Coronary artery (tissue), 2 donors: ENCODE measurements at regions not wholly inside any gene's neighbourhood (a gene's known extent, or its start where the extent isn't known, plus 50 kb on each side); places are given as distances from the start of the nearest gene placed in this dataset.

ENCODE experiments used
- DNase-seq: peaks from one replicate; pipeline ENCODE4 v3.0.0-alpha.2; 2017; ENCODE audit warnings: low spot score
- H3K27ac ChIP-seq, 2 donors: fragments of 200-600 bp; sonication (generic); one replicate each; pipeline ENCODE4 v1.5.1; 2016 to 2019
- H3K4me3 ChIP-seq: fragments of 200-600 bp; sonication (generic); 2 replicates; pipeline ENCODE4 v1.5.1; 2016; ENCODE audit warnings: mild to moderate bottlenecking, moderate library complexity
- CTCF ChIP-seq: fragments of 200-600 bp; sonication (generic); IDR thresholded peaks from one replicate; pipeline ENCODE4 v1.5.1; 2019; ENCODE audit warnings: antibody characterized with exemption

GRCh38 chr22:27311698-27312550 is 489.6 kb downstream of the MN1 start:
- Histone ChIP-seq H3K4me3 (no peak overlapping the region), H3K27ac (no peak overlapping the region)
- no peak for DNase-seq
- no peak for TF ChIP-seq CTCF

DNA sequence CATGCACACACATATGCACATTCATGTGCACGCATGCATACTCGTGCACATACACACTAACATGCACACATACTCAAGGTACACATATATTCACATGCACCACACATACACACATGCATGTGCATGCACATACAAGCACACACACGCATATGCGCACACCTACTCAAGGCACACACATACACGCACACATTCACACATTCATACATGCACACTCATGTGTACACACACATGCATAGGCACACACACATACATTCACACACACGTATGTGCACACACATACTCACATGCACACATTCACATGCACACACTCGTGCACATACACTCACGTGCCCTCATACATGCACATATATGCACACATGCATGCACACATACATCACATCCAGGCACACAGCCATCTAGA is 489.0 kb downstream of the MN1 start:
- no peak for DNase-seq
- TF ChIP-seq CTCF: no peak
- Histone ChIP-seq H3K27ac (peak overlapping the region in 1 of 2 donors; percentile 54), H3K4me3 (peak overlapping the region; percentile 27)

GRCh38 chr22:27312966-27313855 is 488.3 kb downstream of the MN1 start:
- Histone ChIP-seq H3K27ac (peak overlapping the region in 1 of 2 donors; percentile 54), H3K4me3 (peak overlapping the region; percentile 27)
- TF ChIP-seq CTCF: no peak
- DNase-seq: no peak

- TF ChIP-seq CTCF: no peak
- DNase-seq: no peak
- no peak overlapping the region for H3K27ac ChIP-seq
- H3K4me3 ChIP-seq: no peak overlapping the region
Observed at GRCh38 chr22:27314276-27314807, 487.2 kb downstream of the MN1 start.

- no peak for DNase-seq
- Histone ChIP-seq H3K4me3 (no peak overlapping the region), H3K27ac (no peak overlapping the region)
- TF ChIP-seq CTCF: no peak
Observed at GRCh38 chr22:27315833-27316232, 485.7 kb downstream of the MN1 start.

DNA sequence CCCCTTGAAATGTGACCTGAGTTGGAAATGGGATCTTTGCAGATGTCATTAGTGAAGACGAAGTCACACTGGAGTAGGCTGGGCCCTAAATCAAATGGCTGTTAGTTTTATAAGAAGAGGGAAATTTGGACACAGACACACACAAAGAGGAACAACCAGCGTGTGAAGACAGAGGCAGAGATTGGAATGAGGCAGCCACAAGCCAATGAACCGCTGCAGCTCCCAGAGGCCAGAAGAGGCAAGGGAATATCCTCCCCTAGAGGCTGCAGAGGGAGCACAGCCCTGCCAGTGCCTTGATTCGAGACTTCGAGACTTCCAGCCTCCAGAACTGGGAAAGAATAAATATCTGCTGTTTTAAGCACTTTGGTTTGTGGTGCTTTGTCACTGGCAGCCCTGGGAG is 484.5 kb downstream of the MN1 start:
- no peak overlapping the region for H3K27ac ChIP-seq
- DNase-seq: no peak
- TF ChIP-seq CTCF: no peak
- no peak overlapping the region for H3K4me3 ChIP-seq
